C1 segment of cervical spinal cord (tissue), 14 donors: ENCODE measurements at regions not wholly inside any gene's neighbourhood (a gene's known extent, or its start where the extent isn't known, plus 50 kb on each side); places are given as distances from the start of the nearest gene placed in this dataset.
"Not testable (repeated sequence)": the region's sequence is repeated elsewhere in the genome, so short reads cannot be mapped to it uniquely, and the experiment has no call there.

ENCODE experiments used
- DNase-seq, 14 donors: peaks; one replicate each; lab custom pipeline; 2025; lab: John Stamatoyannopoulos, UW

GRCh38 chr20:1810926-1811620 is 84.1 kb upstream of the SIRPA start:
- peak in 9 of 14 donors; percentile 43 to 83 (median 63) for DNase-seq

- DNase-seq, result peak in 1 of 14 donors; percentile 68
Measured at GRCh38 chr20:1810572-1810925, 84.7 kb upstream of the SIRPA start.

GRCh38 chr20:1809611-1810510 is 85.3 kb upstream of the SIRPA start:
- no peak for DNase-seq

DNA sequence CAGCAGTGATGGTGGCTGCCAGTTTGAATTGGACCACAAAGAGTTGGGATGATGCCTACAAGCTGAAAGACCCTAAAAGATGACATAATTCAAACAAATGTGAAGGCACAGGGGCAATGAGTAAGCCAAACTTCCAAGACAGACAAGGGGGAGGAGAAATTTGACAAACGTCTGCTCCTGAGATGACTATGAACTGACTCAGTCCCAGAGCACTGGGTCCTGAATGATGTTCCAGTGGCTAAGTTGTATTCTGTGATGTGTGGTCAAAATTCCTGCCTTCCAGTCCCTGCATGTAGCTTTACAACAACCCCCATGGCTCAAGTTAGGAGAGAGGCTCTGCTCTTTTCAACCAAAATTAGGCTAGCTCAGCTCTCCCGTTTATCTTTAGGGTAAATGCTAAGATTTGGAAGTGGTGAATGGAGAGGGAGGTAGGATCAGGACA is 86.1 kb upstream of the SIRPA start:
- no peak for DNase-seq

DNA sequence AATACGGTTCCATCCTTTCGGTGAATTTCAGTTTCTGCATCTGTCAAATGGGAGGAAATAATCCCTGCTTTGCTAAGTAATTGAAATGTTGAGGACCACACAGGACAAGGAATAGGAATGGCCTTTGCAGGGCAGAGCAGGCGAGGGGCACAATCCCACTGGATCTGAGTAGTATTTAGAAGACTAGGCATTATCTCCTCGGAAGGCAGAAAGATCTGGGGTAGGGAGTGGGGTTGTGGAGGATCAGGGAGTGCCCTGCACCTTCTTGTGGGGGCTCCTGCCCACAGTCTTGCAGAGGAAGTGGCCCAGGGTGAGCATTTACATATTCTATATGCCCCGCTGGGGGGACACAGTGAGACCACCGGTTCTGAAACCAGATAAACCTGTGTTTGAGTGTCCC is 87.1 kb upstream of the SIRPA start:
- DNase-seq, result no peak

GRCh38 chr20:1807394-1807793 is 87.8 kb upstream of the SIRPA start:
- DNase-seq, result no peak

GRCh38 chr20:1806456-1806855 is 88.8 kb upstream of the SIRPA start:
- DNase-seq, result no peak

DNA sequence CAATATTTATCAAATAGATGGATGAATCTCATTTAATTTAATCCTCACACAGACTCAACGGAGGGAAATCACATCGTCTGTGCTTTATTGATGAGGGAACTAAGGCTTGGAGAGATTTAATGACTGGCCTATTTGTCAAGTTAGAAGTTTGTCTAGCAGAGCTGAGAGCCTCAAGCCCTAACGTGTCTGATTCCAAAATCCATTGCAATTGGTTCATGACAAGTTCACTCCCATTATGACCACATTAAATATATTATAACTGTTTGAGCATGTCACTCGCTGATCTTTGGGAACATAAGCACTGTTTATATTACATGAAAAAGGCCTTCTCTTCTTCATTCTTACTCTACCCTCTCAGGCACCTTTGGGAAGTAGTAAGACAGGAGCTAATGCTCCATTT is 89.4 kb upstream of the SIRPA start:
- DNase-seq, result no peak

- no peak for DNase-seq
Measured at GRCh38 chr20:1805161-1805581, 90.0 kb upstream of the SIRPA start.

DNA sequence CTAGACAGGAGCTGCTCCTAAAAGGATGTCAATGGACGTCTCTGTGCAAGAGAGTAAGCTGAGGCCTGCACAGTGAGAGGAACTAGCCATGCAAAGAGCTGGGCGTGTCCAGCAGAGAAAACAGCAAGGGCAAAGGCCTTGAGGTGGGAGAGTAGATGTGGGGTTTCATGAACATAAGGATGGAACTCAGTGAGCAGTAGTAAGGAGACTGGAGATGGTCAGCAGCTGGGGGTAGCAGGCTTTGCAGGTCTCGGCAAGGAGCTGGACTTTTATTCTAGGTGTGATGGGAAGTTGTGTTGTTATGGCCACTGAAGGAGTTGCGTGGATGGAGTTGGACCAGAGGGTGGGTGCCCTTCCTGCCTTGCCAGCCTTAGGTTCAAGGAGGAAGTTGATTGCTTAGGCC is 90.7 kb upstream of the SIRPA start:
- no peak for DNase-seq

GRCh38 chr20:1803932-1804501 is 91.2 kb upstream of the SIRPA start:
- DNase-seq, result peak in 1 of 14 donors; percentile 72

- DNase-seq, result peak in 9 of 14 donors; percentile 34 to 72 (median 51)
Measured at GRCh38 chr20:1803061-1803931, 91.9 kb upstream of the SIRPA start.

GRCh38 chr20:1802385-1803060 is 92.7 kb upstream of the SIRPA start:
- DNase-seq, result peak in 12 of 14 donors; percentile 54 to 86 (median 78)

DNA sequence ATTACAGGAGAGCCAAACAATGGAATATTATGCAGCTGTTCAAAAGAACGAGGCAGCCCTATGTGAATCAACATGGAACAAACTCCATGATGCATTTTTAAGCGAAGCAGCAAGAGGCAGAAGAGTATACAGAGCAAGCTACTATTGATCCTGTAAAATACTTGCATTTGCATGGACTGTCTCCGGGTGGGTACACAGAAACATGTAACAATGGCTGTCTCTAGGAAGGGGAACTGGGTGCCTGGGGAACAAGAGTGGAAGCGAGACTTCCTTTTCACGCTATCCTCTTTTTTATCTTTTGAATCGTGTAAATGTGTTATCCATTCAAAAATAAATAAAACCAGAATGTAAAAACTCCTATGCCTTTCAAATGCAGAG is 93.3 kb upstream of the SIRPA start:
- DNase-seq, result no peak

DNA sequence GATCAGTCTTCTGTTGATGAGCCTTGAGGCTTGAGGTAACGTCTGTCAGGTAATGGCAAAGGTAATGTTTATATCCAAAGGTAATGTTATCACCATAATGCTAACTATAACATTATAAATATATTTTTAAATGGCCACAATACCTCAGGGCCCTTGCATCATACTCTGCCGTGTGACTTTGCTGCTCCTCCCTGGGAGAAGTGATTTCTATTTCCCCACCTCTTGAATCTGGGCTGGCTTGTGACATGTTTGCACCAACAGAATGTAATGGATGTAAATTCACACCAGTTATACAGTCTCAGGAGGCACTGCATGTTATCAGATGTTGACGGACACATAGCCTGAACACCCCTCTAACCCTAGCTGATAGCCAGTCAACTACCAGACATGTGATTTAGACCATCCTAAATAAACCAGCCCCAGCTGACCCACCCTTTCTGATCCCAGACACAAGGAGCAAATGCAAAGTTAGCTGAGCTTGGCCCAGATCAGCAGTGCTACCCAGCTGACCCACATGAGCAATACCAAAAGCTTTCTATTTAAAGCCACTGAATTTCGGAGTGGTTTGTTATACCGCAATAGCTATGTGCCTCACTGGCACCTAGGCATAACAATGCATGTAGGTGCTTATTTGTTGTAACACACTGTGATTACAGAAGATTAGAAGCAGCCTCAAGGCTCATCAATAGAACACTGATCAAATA is 93.8 kb upstream of the SIRPA start:
- DNase-seq, result no peak

- no peak for DNase-seq
Measured at GRCh38 chr20:1800777-1801176, 94.4 kb upstream of the SIRPA start.

- no peak for DNase-seq
Measured at GRCh38 chr20:1800180-1800579, 95.0 kb upstream of the SIRPA start.

DNA sequence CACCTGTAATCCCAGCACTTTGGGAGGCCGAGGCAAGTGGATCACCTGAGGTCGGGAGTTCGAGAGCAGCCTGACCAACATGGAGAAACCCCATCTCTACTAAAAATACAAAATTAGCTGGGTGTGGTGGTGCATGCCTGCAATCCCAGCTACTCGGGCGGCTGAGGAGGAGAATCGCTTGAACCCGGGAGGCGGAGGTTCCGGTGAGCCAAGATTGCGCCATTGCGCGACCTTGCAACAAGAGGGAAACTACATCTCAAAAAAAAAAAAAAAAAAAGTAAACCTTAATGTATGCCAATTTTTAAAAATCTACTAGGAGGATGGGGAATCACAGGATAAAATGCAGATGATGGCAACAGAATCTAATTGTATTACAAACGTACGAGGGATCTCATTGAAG is 95.5 kb upstream of the SIRPA start:
- DNase-seq, result not testable (repeated sequence)

- no peak for DNase-seq
Measured at GRCh38 chr20:1798982-1799381, 96.2 kb upstream of the SIRPA start.

DNA sequence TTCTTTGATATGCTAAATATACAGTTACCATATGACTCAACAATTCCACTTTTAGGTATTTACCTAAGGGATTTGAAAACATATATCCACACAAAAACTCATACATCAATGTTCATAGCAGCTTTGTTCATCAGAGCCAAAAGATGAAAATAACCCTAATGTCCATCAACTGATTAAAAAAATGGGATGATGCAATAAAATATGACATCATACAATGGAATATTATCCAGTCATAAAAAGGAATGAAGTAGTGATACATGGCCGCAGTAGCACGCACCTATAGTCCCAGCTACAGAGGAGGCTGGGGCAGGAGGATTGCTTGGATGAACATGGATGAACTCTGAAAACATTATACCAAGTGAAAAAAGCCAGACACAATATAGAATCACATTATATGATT is 101.4 kb upstream of the SIRPA start:
- DNase-seq, result no peak
